NCI-H69 (cell line): ENCODE measurements at regions not wholly inside any gene's neighbourhood (a gene's known extent, or its start where the extent isn't known, plus 50 kb on each side); places are given as distances from the start of the nearest gene placed in this dataset.
A peak's percentile ranks its signal among the peaks of the same experiment; 100 is the strongest.

ENCODE experiments used
- DNase-seq: peaks from one replicate; lab custom pipeline; 2025; lab: John Stamatoyannopoulos, UW

GRCh38 chr21:39055167-39055767, 128.0 kb downstream of the PSMG1 start:
- DNase-seq, result no peak

GRCh38 chr21:39054066-39054465, 129.2 kb downstream of the PSMG1 start:
- DNase-seq, result no peak

DNA sequence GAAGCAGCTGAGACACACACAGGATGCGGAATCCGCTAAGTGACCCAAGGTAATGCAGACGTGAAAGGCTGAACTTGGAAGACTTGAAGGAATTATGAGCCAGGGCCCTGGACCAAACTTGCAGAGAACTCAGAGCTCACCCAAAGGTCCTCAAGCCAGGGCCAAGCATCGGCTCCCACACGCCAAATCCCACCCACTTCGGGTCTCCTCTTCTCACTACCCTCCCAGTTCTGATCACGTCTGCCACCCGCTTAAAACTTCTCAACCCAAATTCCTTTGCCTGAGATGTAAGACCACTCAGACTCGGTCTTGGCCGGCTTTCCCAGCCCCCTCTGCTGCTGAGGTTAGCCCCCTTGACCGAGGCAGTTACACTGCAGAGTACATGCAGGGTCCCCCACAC, 130.1 kb downstream of the PSMG1 start:
- no peak for DNase-seq

DNA sequence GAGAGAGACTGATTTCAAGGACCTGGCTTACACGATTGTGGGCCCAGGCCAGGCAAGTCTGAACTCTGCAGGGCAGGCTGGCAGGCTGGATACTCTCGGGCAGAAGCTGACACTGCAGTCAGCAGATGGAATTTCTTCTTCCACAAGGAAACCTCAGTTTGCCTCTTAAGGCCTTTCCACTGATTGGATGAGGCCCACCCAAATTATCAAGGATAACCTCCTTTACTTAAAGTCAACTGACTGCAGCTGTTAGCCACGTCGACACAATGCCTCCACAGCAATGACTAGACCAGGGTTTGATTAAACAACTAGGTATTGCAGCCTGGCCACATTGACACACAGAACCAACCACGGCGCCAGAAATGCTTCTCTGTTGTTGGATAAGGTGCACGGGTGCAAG, 130.5 kb downstream of the PSMG1 start:
- no peak for DNase-seq

DNA sequence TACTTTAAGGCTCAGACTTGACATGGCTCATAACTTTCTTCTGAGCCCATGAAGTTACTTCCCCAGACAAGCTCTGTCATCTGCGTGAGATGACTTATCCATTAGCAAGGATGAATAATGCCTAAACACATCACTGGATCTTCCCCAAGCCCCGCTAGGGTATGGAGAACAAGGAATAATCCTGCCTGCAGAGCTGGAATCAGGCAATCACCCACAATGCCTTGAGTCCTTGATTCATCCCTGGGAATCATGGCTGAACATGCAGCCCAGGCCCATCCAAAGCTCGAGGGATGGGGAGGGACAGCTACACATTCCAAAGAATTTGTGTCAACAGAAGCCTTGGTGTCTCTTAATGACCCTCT, 131.7 kb downstream of the PSMG1 start:
- no peak for DNase-seq

DNA sequence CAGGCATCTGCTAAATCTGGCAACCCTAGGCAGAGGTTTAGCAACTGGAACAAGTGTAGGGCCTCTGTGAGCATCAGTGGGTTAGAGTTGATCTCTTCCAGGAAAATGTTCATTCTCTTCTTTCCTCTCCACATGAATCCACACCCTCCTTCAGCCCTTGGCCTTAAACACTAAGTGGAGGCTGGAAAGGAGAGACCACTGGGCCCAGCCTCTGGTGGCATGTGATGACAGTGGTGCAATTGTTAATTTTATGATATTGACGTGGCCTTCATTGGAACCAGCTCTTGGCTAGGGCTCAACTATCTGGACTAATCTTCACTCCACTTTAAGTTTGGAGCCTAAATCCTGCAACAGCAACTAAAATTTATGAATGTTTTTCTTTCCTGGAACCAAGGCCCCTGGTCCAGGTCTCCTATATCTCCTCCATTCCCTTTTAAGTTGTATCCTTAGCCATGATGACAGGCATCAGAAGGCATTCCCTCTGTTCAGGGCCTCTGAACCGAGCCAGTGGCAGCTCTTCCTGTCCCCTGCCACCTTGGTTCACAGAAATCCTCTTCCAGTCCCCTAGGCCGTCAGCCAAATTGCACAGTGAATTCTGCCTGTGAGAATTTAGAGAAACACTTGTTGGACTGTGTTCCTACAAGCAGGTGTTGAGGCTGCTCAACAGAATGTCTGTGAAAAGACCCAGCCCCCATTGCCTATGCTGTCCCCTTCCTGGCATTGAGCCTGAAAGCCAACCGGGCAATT, 132.2 kb downstream of the PSMG1 start:
- DNase-seq, result no peak

DNA sequence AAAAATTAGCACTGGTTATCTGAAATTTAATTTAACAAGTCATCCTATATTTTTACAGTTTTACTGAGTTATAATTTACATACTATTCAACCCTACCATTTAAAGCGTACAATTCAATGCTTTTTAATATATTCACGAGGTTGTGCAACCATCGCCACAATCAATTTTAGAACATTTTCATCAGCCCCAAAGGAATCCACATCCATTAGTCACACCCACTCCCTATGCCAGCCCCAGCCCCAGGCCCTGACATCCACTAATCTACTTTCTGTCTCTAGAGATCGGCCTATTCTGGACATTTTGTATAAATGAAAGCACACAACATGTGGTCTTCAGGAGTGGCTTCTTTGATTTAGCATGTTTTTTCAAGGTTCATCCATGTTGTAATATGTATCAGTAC, 134.7 kb downstream of the PSMG1 start:
- DNase-seq, result no peak

GRCh38 chr21:39048064-39048463, 135.2 kb downstream of the PSMG1 start:
- DNase-seq, result peak; percentile 37

DNA sequence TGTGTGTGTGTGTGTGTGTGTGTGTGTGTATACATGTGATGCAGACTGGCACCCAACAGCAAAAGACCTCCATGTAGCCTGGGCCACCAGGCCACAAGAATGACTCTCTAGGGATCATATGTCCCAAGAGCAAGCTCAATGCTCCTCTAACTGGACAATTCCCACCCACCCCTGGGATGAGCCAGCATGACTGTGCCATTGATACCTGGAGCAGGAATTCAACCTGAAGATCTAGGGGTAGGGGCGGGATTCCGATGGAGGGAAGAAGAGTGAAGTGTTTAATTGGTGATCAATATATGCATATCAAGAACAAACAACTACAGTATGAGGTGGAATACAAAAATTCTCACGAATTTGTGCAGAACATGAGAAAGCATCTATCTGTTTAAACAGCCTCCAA, 136.2 kb downstream of the PSMG1 start:
- DNase-seq, result no peak

DNA sequence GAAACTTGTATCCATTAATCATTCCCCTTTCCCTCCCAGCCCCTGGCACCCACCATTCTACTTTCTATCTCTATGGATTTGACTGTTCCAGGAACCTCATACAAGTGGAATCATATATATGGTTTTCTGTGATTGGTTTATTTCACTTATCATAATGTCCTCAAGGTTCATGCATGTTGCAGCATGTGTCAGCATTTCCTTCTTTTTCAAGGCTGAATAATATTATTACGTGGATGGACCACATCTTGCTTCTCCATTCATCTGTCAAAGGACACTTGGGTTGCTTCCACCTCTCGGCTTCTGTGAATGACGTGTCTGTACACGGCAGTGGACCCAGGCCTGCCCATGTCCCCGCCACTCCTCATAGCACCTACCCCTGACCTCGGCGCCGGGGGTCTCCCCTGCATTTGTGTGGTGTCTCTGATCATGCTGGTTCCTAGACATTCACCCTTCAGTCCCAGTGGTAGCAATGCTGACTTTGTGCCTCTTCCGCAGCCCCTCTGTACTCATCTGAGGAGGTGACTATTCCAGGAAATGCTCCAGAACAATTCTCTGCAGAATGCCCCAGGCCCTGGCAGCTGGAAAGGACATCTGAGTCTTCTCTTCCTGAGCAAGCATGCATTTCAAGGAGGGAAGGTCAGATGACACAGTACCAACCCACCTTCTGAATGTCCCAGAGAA, 136.9 kb downstream of the PSMG1 start:
- DNase-seq, result no peak

DNA sequence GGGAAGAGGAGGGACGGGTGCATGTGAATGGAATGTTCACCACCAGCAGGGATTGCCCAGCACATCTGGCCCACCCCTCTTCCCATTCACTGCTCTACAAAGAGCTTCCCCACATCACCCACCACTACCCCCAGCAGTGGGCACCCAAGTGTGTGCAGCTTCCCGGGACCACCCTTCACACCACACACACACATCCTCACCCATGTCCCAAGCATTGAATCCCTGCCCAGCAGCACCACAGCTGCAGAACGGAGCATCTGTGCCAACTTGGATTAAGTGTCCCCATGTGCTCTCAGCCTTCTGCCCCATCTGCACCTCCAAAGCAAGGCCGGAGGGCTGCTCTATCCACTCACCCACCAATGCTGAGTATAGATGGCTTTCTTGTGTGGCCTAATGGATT, 141.4 kb downstream of the PSMG1 start:
- DNase-seq, result no peak

- DNase-seq, result no peak
These were observed 142.6 kb downstream of the PSMG1 start for GRCh38 chr21:39040494-39041110.

DNA sequence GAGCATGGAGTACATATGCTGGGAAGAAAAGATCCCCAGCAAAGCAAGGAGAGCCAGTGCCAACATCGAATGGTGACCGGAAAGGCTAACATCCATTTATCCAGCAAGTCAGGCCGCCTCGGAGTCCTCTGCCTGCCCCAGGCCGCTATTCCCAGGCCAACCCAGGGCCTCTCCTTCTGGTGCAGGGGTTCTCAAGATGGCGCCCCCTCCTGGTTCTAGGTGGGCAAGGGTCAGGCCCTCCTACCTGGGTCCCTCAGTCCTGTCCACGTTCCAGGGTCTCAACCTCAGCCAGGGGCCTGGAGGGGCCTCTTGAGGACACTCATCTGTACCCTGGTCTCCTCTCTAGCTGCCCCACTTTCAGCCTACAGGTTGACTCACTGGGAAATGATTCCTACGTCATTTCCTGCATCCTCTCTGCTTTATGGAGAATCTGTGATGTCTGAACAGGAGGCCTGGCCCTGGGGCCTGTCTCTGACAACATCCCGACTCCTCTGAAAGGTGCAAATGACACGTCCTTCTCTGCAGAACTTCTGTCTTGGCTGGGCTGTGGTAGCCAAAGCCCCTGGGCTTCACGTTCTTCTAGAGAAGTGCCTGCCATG, 145.3 kb downstream of the PSMG1 start:
- DNase-seq, result no peak

GRCh38 chr21:39036581-39036980, 146.7 kb downstream of the PSMG1 start:
- no peak for DNase-seq

DNA sequence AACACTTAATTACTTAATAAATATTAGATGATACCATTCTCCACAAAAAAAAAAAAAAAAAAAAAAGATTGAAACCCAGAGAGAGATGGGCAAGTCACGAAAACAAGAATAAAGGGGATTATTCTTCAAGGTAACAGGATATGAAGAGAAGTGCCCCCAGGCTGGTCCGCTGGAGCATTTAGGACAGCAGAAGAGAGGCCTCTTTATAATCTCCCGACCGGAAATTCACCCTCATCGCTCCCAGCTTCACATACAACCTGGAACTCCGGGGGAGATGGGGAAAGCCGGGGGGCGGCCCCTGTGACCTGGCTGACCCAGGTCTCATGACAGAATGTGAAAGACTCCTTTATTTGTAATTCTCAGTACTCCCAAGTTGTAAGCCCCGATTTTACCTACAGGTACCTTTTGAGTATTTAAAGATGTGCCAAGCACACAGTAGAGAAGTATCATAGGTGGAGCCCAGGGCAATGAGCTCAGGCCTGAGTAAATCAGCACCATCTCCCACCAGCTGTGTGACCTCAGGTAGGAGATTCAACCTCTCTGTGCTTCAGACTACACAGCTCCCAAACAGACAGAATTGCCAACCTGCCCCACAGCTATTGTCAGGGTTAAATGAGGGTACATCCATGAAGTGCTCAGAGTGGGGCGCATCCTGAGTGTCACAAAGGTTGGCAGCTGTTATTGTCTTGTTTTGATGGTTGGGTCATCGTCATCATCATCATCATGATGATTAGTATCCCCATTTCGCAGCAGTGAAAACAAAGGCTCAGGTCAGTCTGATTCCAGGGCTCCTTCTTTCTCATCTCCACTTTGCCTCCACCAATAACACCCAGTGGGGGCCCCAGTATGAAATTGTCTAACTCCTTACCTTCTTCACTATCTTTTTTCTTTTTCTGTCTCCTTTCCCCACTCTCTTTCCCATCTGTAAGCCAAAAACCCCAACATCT, 148.4 kb downstream of the PSMG1 start:
- no peak for DNase-seq

DNA sequence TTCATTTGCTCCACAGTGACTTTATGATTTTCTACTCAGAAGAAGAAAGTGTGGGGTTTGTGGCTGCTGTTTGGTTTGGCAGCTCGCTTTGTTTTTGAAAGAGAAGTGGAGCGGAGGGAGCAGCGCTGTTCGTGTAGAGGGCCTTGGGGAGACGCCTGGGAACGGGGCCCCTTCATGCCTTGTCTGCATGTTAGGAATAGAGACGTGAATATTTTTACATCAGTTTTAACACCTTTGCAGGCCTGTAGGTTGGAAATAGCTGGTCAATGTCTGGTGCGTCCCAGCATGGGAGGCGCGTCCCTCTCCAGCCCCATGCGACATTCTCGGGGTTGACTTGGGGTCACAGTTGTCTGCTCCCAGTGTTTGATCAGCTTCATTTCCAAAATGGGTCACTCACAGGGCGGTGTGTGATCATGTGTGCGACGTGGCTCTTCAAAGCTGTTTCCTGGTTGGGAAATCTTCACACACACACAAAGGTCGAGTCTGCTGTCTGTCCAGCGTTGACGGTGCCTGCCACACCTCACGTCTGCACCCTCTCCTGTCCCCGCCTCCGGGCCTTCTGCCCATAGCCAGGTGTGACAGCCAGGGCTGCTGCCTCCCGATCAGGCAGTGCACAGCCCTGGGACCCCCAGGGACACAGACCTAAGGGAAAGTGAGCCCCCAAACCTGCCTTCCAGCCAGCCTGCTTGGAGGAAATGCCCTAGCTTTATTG, 149.2 kb downstream of the PSMG1 start:
- DNase-seq, result no peak

DNA sequence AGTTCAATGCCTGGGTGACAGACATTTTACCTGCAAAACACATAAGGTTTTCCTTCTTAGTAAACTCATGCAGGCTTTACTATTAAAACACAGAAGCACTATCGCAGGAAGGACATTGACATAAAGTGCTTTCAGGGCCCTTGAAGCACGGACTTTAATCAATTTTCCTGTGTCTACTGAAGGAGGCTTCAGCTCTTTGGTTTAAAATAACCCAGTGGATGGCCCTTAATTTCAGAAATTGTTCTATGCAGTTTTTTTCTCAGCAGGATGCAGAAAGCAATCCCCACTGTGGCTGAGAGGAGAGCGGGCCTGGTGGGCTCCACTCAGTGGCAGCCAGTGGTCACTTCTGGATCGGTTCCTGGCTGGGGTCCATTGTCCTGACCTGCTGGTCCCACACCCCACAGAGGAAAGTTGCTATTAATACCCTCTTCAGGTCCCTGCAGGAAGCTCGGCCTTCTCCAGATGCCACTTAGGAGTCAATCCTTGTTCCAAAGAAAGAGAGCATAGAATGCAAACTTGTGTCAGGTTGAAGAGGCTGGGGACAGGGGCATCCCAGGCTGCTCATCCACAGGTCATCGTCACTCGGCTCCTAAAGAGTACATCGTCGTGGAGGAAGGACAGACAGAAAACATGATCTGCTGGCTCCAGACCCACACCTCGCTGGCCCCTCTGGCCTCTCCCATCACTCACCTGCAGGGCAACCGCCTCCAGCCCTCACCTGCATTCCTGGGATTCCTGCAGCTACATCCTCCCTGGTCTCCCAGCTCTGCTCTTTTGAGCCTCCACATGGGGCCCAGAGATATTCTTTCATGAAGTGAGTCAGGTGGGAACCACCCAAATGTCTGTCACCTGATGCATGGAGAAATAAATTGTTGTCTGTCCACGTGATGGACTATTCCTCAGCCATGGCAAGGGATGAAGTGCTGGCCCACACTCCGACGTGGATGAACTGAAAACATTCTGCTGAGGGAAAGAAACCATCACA, 153.1 kb downstream of the PSMG1 start:
- no peak for DNase-seq

- no peak for DNase-seq
These were observed 154.0 kb downstream of the PSMG1 start for GRCh38 chr21:39029086-39029755.

- DNase-seq, result no peak
These were observed 158.1 kb downstream of the PSMG1 start for GRCh38 chr21:39025198-39025597.
